ENCODE measurements at regions not wholly inside any gene's neighbourhood (a gene's known extent, or its start where the extent isn't known, plus 50 kb on each side); places are given as distances from the start of the nearest gene placed in this dataset.
"Not testable (repeated sequence)": the region's sequence is repeated elsewhere in the genome, so short reads cannot be mapped to it uniquely, and the experiment has no call there.

DNA sequence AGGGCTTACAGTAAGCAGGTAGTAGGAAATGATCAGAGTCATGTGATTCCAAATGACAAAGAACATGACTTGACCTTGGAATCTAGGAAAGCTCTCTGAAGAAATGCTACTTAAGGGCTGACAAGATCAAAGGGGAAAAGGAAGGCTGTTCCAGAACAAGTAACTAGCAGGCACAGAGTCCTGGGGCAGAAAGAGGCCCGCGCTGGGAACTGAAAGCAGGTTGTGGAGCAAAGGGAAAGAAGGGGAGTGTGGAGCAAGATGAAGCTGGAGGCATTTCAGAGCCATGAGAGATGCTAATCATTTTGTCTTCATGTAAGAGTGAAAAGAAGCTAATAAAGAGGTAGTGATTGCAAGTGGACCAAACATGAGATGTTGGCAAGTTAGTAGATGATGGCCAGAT is 397.5 kb downstream of the DTWD2 start:
- H3K4me1 ChIP-seq, result no peaks in the 10 kb centered on the region
- H3K4me3 ChIP-seq, result no peak overlapping the region
- H3K36me3 ChIP-seq, result no peaks in the 10 kb centered on the region
- 92 to 94% methylated on average over 2 of the region's 2 CpGs for WGBS, 2 donors
- no peak for DNase-seq
- H3K27me3 ChIP-seq, result no peaks in the 10 kb centered on the region
- intact Hi-C loops (cut with DNase I), result no loop called here
- H3K27ac ChIP-seq, result no peak overlapping the region
- no peaks in the 10 kb centered on the region for H3K9me3 ChIP-seq
- no peak for TF ChIP-seq POLR2A (IDR thresholded peaks at IDR 0.05)
- TF ChIP-seq, protein P1, sequence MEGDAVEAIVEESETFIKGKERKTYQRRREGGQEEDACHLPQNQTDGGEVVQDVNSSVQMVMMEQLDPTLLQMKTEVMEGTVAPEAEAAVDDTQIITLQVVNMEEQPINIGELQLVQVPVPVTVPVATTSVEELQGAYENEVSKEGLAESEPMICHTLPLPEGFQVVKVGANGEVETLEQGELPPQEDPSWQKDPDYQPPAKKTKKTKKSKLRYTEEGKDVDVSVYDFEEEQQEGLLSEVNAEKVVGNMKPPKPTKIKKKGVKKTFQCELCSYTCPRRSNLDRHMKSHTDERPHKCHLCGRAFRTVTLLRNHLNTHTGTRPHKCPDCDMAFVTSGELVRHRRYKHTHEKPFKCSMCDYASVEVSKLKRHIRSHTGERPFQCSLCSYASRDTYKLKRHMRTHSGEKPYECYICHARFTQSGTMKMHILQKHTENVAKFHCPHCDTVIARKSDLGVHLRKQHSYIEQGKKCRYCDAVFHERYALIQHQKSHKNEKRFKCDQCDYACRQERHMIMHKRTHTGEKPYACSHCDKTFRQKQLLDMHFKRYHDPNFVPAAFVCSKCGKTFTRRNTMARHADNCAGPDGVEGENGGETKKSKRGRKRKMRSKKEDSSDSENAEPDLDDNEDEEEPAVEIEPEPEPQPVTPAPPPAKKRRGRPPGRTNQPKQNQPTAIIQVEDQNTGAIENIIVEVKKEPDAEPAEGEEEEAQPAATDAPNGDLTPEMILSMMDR (IDR thresholded peaks at IDR 0.05), result no peak

- intact Hi-C loops (cut with DNase I), result no loop called here
- Histone ChIP-seq H3K36me3 (no peaks in the 10 kb centered on the region), H3K27ac (no peak overlapping the region), H3K4me1 (no peaks in the 10 kb centered on the region), H3K9me3 (no peaks in the 10 kb centered on the region), H3K4me3 (no peak overlapping the region), H3K27me3 (no peaks in the 10 kb centered on the region)
- DNase-seq, result no peak
- WGBS, 2 donors, result 56 to 68% methylated on average over 5 of the region's 5 CpGs
- TF ChIP-seq, protein P1 (IDR thresholded peaks at IDR 0.05), result no peak
- TF ChIP-seq POLR2A (IDR thresholded peaks at IDR 0.05), result no peak
Observed at GRCh38 chr5:118580949-118581348, 407.4 kb downstream of the DTWD2 start.

DNA sequence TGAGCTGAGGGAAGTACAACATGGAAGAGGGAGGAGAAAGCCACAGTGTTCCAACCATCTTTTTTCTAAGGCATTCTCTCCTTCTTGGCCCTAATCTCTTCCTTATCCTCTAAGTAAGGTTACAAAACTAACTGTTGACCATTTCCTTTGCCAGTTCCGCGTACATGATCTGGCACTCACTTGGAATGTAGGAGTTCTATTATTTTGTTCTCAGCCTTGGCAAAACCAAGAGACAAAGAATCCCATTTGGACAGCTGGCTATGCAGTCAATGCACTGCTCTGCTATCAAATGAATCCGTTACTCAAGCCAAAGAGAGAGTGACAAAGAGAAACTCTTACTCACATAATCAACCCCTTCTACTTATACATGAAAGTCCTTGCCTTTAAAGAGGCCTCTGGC is 410.3 kb downstream of the DTWD2 start:
- WGBS, 2 donors, result 70 to 81% methylated on average over 3 of the region's 3 CpGs
- no peak overlapping the region for H3K27ac ChIP-seq
- no peak for DNase-seq

GRCh38 chr5:118577621-118578020 is 410.7 kb downstream of the DTWD2 start:
- H3K4me3 ChIP-seq, result no peak overlapping the region
- DNase-seq, result no peak
- TF ChIP-seq POLR2A (IDR thresholded peaks at IDR 0.05), result no peak
- TF ChIP-seq, protein P1 (IDR thresholded peaks at IDR 0.05), result no peak
- H3K9me3 ChIP-seq, result no peaks in the 10 kb centered on the region
- no peak overlapping the region for H3K27ac ChIP-seq
- 57 to 60% methylated on average over 1 of the region's 1 CpG for WGBS, 2 donors
- H3K4me1 ChIP-seq, result no peaks in the 10 kb centered on the region
- intact Hi-C loops (cut with DNase I), result no loop called here
- H3K36me3 ChIP-seq, result no peaks in the 10 kb centered on the region
- no peaks in the 10 kb centered on the region for H3K27me3 ChIP-seq

More for the DNA sequence above, 410.3 kb downstream of the DTWD2 start:
- TF ChIP-seq, protein P1 (IDR thresholded peaks at IDR 0.05), result no peak
- TF ChIP-seq POLR2A (IDR thresholded peaks at IDR 0.05), result no peak
- Histone ChIP-seq H3K4me1 (no peaks in the 10 kb centered on the region), H3K9me3 (no peaks in the 10 kb centered on the region), H3K27me3 (no peaks in the 10 kb centered on the region), H3K36me3 (no peaks in the 10 kb centered on the region), H3K4me3 (no peak overlapping the region)
- intact Hi-C loops (cut with DNase I), result no loop called here

DNA sequence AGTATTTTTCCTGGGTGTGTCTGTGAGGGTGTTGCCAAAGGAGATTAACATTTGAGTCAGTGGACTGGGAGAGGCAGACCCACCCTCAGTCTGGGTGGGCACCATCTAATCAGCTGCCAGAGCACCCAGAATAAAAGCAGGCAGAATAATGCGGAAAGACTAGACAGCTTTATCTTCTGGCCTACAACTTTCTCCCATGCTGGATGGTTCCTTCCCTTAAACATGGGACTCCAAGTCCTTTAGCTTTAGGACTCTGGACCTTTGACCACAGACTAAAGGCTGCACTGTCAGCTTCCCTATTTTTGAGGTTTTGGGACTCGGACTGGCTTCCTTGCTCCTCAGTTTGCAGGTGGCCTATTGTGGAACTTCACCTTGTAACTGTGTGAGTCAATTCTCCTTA is 418.1 kb downstream of the DTWD2 start:
- H3K27me3 ChIP-seq; H3K4me3 ChIP-seq; H3K36me3 ChIP-seq; H3K27ac ChIP-seq; H3K9me3 ChIP-seq; DNase-seq; H3K4me1 ChIP-seq; intact Hi-C loops (cut with DNase I): not testable (repeated sequence)
- WGBS, 2 donors, result 63 to 78% methylated on average over 2 of the region's 2 CpGs

GRCh38 chr5:118569596-118569995 is 418.8 kb downstream of the DTWD2 start:
- H3K27ac ChIP-seq; intact Hi-C loops (cut with DNase I); H3K9me3 ChIP-seq; H3K36me3 ChIP-seq; DNase-seq; H3K27me3 ChIP-seq; H3K4me3 ChIP-seq; H3K4me1 ChIP-seq: not testable (repeated sequence)
- 89 to 94% methylated on average over 1 of the region's 1 CpG for WGBS, 2 donors
